Endothelial cell of hepatic sinusoid (primary cell): ENCODE measurements at regions not wholly inside any gene's neighbourhood (a gene's known extent, or its start where the extent isn't known, plus 50 kb on each side); places are given as distances from the start of the nearest gene placed in this dataset.
"Not testable (repeated sequence)": the region's sequence is repeated elsewhere in the genome, so short reads cannot be mapped to it uniquely, and the experiment has no call there.

Experiments used
- in situ Hi-C: cut with HindIII; loops from 2 replicates; pipeline ENCODE4 v1.10.0; 2017; ENCODE audit warnings: low sequenced_read_pairs

DNA sequence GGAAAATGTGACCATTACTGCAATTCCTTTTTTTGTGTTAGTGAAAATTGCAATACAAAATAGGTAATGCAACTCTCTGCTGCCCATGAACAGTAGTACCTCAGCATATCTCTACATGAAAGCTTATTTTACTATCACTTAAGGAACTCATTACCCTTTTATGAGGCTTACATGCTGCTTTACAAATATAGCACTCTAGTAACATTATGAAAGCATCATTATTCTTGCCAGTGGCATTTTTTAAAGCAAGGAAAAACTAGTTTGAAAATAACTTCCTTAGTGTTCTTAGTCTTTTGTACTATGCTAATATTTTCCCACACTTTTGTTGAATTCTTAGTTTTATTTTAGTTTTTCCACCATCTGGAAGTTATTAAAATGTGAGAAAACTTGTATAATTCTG lies 797.3 kb upstream of the ARRDC3 start:
- in situ Hi-C loops = no loop called here

DNA sequence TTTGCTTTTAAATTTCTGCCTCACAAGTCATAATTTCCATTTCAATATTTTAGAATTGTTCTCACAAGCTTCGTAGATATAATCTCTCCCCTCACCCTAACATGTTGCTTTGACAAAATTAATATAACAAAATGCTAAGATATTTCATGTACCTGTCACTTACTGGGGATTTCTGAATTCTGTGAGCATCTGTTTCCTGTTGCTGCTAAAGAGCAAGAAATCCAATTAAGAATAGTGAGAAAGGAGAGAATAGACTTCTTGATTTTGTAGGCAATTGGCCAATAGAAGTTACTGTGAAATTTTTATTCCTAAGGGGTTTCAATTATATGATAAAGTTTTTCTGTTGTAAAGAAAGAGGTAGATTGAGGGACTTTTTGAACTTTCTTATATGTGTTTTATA lies 796.5 kb upstream of the ARRDC3 start:
- in situ Hi-C loops = no loop called here

GRCh38 chr5:92177926-92178487 lies 794.9 kb upstream of the ARRDC3 start:
- in situ Hi-C loops = no loop called here

GRCh38 chr5:92163906-92164305 lies 780.8 kb upstream of the ARRDC3 start:
- in situ Hi-C loops = no loop called here

GRCh38 chr5:92147798-92148197 lies 764.7 kb upstream of the ARRDC3 start:
- in situ Hi-C loops = no loop called here

DNA sequence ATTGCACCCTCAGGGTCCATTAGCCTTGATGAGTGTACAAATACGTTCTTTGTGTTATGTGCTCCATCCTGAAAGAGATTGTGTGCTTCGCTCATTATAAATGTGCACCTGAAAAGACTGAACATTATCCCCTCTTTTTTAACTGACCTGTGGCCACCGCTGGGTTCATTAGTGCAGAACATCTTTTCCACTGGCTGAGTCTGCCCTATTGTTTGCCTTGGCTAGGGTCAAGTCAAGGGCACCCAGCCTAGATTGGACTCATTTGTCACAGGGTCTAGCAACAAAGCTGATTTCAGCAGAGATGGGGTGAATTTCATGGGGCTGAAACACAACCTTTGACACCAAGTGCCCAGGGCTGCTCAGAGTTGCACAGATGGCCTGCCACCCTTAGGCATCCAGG lies 764.1 kb upstream of the ARRDC3 start:
- in situ Hi-C loops = no loop called here

DNA sequence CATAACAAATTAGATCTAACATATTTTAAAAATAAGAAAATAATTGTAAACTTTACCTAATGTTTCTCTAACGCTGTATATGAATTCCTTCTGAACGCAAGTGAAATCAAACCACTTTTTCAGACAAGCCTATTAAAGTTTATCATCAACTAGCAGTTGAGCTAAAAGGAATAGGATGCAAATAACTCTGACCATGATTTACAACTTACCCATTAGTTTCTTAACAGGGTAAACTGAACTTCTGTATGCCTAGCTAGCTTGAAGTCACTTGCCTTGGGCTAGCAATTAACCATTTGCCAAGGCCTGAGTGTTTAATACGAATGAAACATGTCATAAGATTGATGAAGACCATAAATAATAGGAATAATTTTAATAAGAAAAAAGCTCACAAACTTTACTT lies 762.7 kb upstream of the ARRDC3 start:
- in situ Hi-C loops = no loop called here

GRCh38 chr5:92144824-92145223 lies 761.7 kb upstream of the ARRDC3 start:
- in situ Hi-C loops = no loop called here

DNA sequence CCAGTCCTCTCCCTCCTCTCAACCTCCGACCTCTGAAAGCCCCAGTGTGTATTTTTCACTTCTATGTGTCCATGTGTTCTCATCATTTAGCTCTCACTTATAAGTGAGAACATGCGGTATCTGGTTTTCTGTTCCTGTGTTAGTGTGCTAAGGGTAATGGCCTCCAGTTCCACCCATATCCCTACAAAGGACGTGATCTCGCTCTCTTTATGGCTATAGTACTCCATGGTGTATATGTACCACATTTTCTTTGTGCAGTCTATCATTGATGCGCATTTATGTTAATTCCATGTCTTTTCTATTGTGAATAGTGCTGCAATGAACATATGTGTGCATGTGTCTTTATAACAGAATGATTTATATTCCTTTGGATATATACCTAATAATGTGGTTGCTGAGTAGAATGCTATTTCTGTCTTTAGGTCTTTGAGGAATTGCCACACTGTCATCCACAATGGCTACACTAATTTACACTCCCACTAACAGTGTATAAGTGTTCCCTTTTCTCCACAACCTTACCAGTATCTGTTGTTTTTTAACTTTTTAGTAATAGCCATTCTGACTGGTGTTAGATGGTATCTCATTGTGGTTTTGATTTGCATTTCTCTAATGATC lies 749.3 kb upstream of the ARRDC3 start:
- in situ Hi-C loops = not testable (repeated sequence)

DNA sequence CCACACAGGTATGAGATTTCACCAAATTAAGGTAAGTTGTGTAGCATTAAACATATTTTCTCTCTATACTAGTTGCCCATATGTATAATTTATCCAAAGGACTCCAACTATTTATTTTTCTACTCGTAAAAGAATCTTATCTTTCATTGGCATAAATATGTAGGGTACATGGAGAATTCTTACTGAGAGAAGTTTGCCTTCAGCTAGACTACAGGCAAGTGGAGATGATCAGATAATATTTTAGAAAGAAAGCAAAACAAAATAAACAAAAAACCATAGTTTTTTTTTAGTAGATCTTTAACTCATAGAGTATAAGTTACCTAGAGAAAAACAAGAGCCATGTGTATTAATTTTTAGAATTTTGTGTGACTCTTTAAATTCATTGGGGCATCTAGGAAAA lies 743.1 kb upstream of the ARRDC3 start:
- in situ Hi-C loops = no loop called here

DNA sequence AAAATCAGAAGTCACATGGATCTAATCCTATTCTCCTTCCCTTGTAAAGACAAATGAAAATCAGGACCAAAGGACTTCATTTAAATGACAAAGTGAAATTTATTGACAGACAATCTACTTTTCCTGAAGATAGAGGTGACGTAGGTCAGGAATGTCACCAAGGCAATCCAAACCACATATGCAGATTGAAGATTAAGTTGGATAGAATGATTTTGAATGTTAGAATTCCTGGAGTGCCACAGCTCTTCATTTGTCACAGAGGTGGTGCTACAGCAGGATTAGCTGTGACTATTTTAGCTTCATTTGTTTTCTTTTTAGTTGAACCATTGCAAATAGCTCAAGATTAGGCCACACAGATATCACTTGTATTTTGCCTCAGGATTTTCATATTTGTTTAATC lies 736.0 kb upstream of the ARRDC3 start:
- in situ Hi-C loops = no loop called here

DNA sequence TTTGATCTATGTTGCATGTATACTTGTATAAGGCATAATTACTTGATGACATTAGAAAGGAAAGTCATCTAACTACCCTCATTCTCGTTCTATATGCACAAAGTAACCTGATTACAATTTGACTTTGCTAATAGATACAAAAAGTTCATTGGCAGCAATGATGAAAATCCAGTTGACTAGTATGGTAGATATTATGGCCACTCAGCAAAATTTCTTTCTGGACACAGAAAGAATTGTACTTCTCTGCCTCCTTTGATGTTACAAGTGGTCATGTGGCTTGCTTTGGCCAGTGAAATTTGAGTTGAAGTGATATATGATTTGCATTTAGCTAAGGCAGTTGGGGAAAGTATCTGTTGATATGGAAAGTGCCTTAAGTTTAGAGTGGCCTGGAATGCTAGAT lies 723.7 kb upstream of the ARRDC3 start:
- in situ Hi-C loops = no loop called here

- in situ Hi-C loops = no loop called here
Measured at GRCh38 chr5:92104126-92104525, 721.0 kb upstream of the ARRDC3 start.

GRCh38 chr5:92102313-92102712 lies 719.2 kb upstream of the ARRDC3 start:
- in situ Hi-C loops = no loop called here

DNA sequence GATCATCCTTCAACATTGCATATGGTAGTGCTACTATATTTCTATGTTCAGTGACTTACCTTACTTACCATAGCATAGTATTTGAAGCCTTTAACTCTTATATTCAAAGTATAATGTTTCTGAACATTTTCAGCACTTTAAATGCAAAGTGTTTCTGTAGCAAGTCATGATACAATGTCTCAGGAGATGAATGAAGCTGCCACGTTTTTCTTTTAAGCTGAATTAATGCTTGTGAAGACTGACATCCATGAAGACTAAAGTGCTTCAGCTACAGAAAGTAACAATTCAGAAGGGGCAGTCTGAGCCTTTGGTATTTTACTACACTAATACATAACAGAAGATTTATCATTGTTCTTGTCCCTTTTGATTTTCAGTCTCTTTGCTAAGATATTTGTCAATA lies 709.1 kb upstream of the ARRDC3 start:
- in situ Hi-C loops = no loop called here

GRCh38 chr5:92086059-92086811 lies 703.1 kb upstream of the ARRDC3 start:
- in situ Hi-C loops = no loop called here

- in situ Hi-C loops = no loop called here
Measured at GRCh38 chr5:92081958-92082712, 699.0 kb upstream of the ARRDC3 start.

DNA sequence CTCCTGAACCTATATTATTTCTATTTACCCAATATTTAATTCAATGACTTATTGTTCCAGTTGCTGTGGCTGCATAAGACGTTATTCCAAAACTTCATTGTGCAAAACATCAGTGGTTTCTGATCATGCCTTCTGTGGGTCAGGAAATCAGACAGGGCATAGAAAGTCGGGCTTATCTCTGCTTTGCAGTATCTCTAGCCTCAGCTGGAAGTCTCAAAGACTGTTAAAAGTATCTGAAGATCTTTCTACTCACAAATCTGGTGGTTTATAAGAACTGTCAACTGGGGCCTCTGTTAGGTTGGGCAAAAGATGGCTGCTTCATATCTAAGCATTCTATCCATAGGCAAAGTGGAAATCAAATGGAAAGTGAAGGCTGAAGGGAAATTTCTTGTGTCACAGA lies 687.7 kb upstream of the ARRDC3 start:
- in situ Hi-C loops = no loop called here

DNA sequence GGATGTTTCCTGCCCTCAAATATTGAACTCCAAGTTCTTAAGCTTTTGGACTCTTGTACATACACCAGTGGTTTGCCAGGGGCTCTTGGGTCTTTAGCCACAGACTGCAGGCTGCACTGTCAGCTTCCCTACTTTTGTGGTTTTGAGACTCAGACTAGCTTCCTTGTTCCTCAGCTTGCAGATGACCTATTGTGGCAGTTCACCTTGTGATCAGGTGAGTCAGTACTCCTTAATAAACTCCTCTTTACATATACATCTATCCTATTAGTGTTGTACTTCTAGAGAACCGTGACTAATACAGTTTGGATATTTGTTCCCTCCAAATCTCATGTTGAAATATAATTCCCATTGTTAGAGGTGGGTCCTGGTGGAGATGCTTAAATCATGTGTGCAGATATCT lies 681.9 kb upstream of the ARRDC3 start:
- in situ Hi-C loops = no loop called here

DNA sequence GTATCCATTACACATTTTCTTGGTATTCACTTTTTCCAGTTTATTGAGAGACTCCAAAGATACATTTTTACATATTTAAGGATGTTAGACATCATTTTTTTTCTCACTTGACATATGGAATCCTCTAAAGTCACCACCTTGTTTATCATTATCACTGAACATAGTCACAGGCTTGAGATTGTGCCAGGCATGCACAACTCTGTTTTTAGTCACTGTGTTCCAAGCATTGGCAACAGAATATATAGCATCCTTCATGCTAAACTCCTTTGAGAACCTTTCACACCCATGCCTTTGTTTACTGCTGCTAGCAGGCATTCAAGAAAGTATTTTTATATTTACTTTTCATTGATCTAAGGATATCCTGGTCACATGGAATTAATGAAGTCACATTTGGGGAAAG lies 668.6 kb upstream of the ARRDC3 start:
- in situ Hi-C loops = loop anchor here (5.0 kb wide), 1 partner anchor 49 kb away; no protein-coding TSS in a partner anchor

DNA sequence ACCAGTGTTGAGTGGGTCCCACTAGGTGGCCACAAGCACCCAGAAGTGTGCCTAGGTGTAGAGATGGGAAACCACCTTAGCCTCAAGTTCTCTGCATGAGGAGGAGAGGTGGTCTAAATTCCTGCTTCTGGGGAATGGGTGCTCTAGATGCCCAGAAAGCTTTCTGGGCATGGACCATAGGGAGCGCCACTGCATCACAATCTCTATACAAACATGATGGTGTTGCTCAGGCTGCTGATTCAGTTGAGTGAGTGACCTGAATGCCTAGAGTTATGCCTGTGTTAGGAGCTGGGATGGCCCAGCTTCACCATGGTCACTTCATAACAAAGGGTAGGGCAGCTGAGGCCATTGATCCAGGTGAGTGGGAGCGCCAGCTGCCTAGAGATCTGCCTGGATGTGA lies 667.9 kb upstream of the ARRDC3 start:
- in situ Hi-C loops = loop anchor here (5.0 kb wide), 1 partner anchor 49 kb away; no protein-coding TSS in a partner anchor
